PC-3 (cell line): ENCODE measurements at regions not wholly inside any gene's neighbourhood (a gene's known extent, or its start where the extent isn't known, plus 50 kb on each side); places are given as distances from the start of the nearest gene placed in this dataset.

ENCODE experiments used
- ATAC-seq: fragments of 200-7000 bp; cut with Tn5 transposase; 2 replicates; pipeline ENCODE4 v1.9.1; 2020; ENCODE audit warnings: mild to moderate bottlenecking, moderate library complexity
- BruUV-seq: library from RNA; stranded (reverse); fragments of 400-500 nt; replicated peaks from 2 replicates; lab custom pipeline; 2021; lab: Mats Ljungman, UMichigan
- CTCF ChIA-PET: fragments of 300-600 bp; sonication (Branson Sonifier 250); formaldehyde crosslinking; loops from one replicate; lab custom pipeline; 2022; ENCODE audit warnings: antibody characterized with exemption; lab: Charles Lee
- POLR2A ChIA-PET: fragments of 300-600 bp; sonication (Branson Sonifier 250); formaldehyde crosslinking; loops from one replicate; lab custom pipeline; 2022; ENCODE audit warnings: antibody characterized with exemption; ENCODE audit not compliant: unreplicated experiment; lab: Charles Lee
- DNase-seq: peaks from one replicate; pipeline ENCODE4 v3.0.0-alpha.2; 2015
- H2AFZ ChIP-seq: fragments of 300-600 bp; sonication (generic); 2 replicates; pipeline ENCODE4 v1.6.0; 2016; ENCODE audit warnings: antibody characterized with exemption, low read length
- H3F3A ChIP-seq: fragments of 300-600 bp; sonication (generic); one replicate; pipeline ENCODE4 v1.6.0; 2017; ENCODE audit warnings: antibody characterized with exemption, low read length, control low read depth, mild to moderate bottlenecking; ENCODE audit not compliant: unreplicated experiment
- H3K27ac ChIP-seq: fragments of 300-600 bp; sonication (generic); 2 replicates; pipeline ENCODE4 v1.5.1; 2016; ENCODE audit warnings: mild to moderate bottlenecking, low read length
- H3K27me3 ChIP-seq: fragments of 300-600 bp; sonication (generic); 2 replicates; pipeline ENCODE4 v1.6.1; 2016; ENCODE audit warnings: low read length, mixed read lengths
- H3K36me3 ChIP-seq: fragments of 300-600 bp; sonication (generic); 2 replicates; pipeline ENCODE4 v1.6.1; 2016; ENCODE audit warnings: low read depth, mixed run types, low read length, mixed read lengths
- H3K4me1 ChIP-seq: fragments of 300-600 bp; sonication (generic); 2 replicates; pipeline ENCODE4 v1.5.1; 2016; ENCODE audit warnings: low read length; ENCODE audit not compliant: insufficient read depth
- H3K4me2 ChIP-seq: fragments of 300-600 bp; sonication (generic); 2 replicates; pipeline ENCODE4 v1.6.0; 2016; ENCODE audit warnings: low read length
- H3K4me3 ChIP-seq: fragments of 300-600 bp; sonication (generic); 2 replicates; pipeline ENCODE4 v1.5.1; 2016; ENCODE audit warnings: mild to moderate bottlenecking, low read length, mixed read lengths
- H3K79me2 ChIP-seq: fragments of 300-600 bp; sonication (generic); 2 replicates; pipeline ENCODE4 v1.6.1; 2017; ENCODE audit warnings: low read length, mixed read lengths
- H3K9ac ChIP-seq: fragments of 300-600 bp; sonication (generic); 2 replicates; pipeline ENCODE4 v1.6.0; 2016; ENCODE audit warnings: mild to moderate bottlenecking, low read length
- H3K9me2 ChIP-seq: fragments of 300-600 bp; sonication (generic); replicated peaks from 2 replicates; pipeline ENCODE4 v1.6.1; 2016; ENCODE audit warnings: mixed run types, low read length, mixed read lengths
- H3K9me3 ChIP-seq: fragments of 300-600 bp; sonication (generic); 2 replicates; pipeline ENCODE4 v1.6.1; 2016; ENCODE audit warnings: low read length, mixed read lengths
- H4K20me1 ChIP-seq: fragments of 300-600 bp; sonication (generic); 2 replicates; pipeline ENCODE4 v1.6.1; 2016; ENCODE audit warnings: low read length, mixed read lengths
- CTCF ChIP-seq: fragments of 300-600 bp; sonication (generic); conservative IDR thresholded peaks from 2 replicates; pipeline ENCODE4 v1.5.1; 2017; ENCODE audit warnings: antibody characterized with exemption, low read depth, mild to moderate bottlenecking, low read length
- EZH2 ChIP-seq: fragments of 300-600 bp; sonication (generic); IDR thresholded peaks from one replicate; pipeline ENCODE4 v1.6.1; 2017; ENCODE audit warnings: antibody characterized with exemption, mild to moderate bottlenecking, low read length; ENCODE audit not compliant: unreplicated experiment
- EZH2phosphoT487 ChIP-seq: fragments of 300-600 bp; sonication (generic); IDR thresholded peaks from 2 replicates; pipeline ENCODE4 v1.6.1; 2018; ENCODE audit warnings: mild to moderate bottlenecking, antibody characterized with exemption, low read length, borderline replicate concordance
- intact Hi-C: fragments of 100-400 bp; cut with micrococcal nuclease; formaldehyde crosslinking; loops from 2 replicates; pipeline ENCODE4 v1.9.0; 2023

DNA sequence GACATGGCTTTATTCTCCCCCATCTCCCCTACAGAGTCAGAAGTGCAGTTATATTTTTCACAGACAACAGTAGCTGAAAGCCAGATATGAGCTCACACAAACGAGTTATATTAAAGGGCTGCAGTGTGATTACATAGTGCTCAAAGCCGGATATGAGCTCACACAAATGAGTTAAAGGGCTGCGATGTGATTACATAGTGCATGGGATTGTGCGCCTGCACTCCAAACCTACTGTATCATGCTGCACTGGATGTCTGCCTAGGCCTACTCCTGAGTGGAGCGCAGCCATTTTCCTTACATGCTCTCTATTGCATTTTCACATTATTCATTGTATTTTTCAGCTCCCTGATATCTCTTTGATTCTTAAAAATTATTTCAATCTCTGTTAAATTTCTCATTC lies 414.6 kb upstream of the LARGE1 start:
- Histone ChIP-seq H2AFZ (no peak overlapping the region), H3K27ac (no peak overlapping the region), H3F3A (no peaks in the 10 kb centered on the region), H4K20me1 (no peaks in the 10 kb centered on the region), H3K4me1 (no peaks in the 10 kb centered on the region), H3K36me3 (no peaks in the 10 kb centered on the region), H3K9me2 (no peaks in the 10 kb centered on the region), H3K27me3 (no peaks in the 10 kb centered on the region), H3K79me2 (no peaks in the 10 kb centered on the region), H3K9ac (no peak overlapping the region), H3K9me3 (no peaks in the 10 kb centered on the region), H3K4me3 (no peak overlapping the region), H3K4me2 (no peak overlapping the region)
- no peak for DNase-seq
- POLR2A ChIA-PET: no interaction called here
- no TSS peak for BruUV-seq
- ATAC-seq: no peak
- intact Hi-C loops: no loop called here
- no peak for TF ChIP-seq CTCF
- no peak for TF ChIP-seq EZH2
- TF ChIP-seq EZH2phosphoT487: no peak
- CTCF ChIA-PET: no interaction called here

DNA sequence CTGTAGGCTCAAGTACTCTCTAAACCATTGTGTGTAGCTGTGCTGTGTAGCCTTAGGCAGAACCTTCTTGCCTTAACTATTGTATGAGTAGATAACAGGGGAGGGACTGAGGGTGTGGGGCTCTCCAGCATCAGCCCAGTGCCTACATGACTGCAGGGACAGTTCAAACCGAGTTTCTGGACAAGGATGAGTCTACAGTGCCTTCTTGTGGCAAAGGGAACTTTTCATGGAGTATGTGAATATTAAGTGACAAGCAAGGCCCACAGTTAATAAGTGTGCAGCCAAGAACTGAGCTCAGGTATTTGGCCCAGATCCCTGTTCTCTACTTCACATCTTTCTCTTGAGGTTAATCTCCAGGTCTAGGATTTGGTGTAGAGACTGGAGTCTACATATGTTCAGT lies 424.4 kb upstream of the LARGE1 start:
- H4K20me1 ChIP-seq: no peaks in the 10 kb centered on the region
- no TSS peak for BruUV-seq
- no peaks in the 10 kb centered on the region for H3K79me2 ChIP-seq
- CTCF ChIA-PET: no interaction called here
- POLR2A ChIA-PET: no interaction called here
- H3K9me2 ChIP-seq: no peaks in the 10 kb centered on the region
- no peak overlapping the region for H3K4me3 ChIP-seq
- no peak overlapping the region for H3K9ac ChIP-seq
- H3K4me2 ChIP-seq: no peak overlapping the region
- no peaks in the 10 kb centered on the region for H3K4me1 ChIP-seq
- no peak overlapping the region for H3K27ac ChIP-seq
- no peak for DNase-seq
- H3K27me3 ChIP-seq: no peaks in the 10 kb centered on the region
- no peak overlapping the region for H2AFZ ChIP-seq
- H3K9me3 ChIP-seq: no peaks in the 10 kb centered on the region
- TF ChIP-seq EZH2phosphoT487: no peak
- no peak for TF ChIP-seq EZH2
- TF ChIP-seq CTCF: no peak
- no peaks in the 10 kb centered on the region for H3F3A ChIP-seq
- intact Hi-C loops: no loop called here
- ATAC-seq: no peak
- H3K36me3 ChIP-seq: no peaks in the 10 kb centered on the region

GRCh38 chr22:34354071-34354817 lies 434.0 kb upstream of the LARGE1 start:
- intact Hi-C loops: no loop called here
- Histone ChIP-seq H3F3A (no peaks in the 10 kb centered on the region), H3K27me3 (no peaks in the 10 kb centered on the region), H3K4me3 (no peak overlapping the region), H3K4me2 (no peak overlapping the region), H3K27ac (no peak overlapping the region), H3K79me2 (no peaks in the 10 kb centered on the region), H3K4me1 (no peaks in the 10 kb centered on the region), H2AFZ (no peak overlapping the region), H3K36me3 (no peaks in the 10 kb centered on the region), H4K20me1 (no peaks in the 10 kb centered on the region), H3K9me2 (no peaks in the 10 kb centered on the region), H3K9me3 (no peaks in the 10 kb centered on the region), H3K9ac (no peak overlapping the region)
- POLR2A ChIA-PET: no interaction called here
- CTCF ChIA-PET: no interaction called here
- ATAC-seq: no peak
- TF ChIP-seq EZH2 (no peak), EZH2phosphoT487 (no peak), CTCF (no peak)
- DNase-seq: no peak
- BruUV-seq: no TSS peak
